ENCODE measurements at regions not wholly inside any gene's neighbourhood (a gene's known extent, or its start where the extent isn't known, plus 50 kb on each side); places are given as distances from the start of the nearest gene placed in this dataset.

GRCh38 chr13:89950225-89950624 is 1397.3 kb upstream of the MIR17HG start:
- TF ChIP-seq REST (IDR thresholded peaks at IDR 0.05) (no peak), TP53 (CRISPR knock-in tag; IDR thresholded peaks at IDR 0.05) (no peak), CTCF (IDR thresholded peaks at IDR 0.05) (no peak), RAD21 (conservative IDR thresholded peaks at IDR 0.05 in 1 of 2, IDR thresholded peaks at IDR 0.05 in 1 of 2) (no peak)
